CD4-positive, CD25-positive, alpha-beta regulatory T cell (primary cell): ENCODE measurements at regions not wholly inside any gene's neighbourhood (a gene's known extent, or its start where the extent isn't known, plus 50 kb on each side); places are given as distances from the start of the nearest gene placed in this dataset.

ENCODE experiments used
- ATAC-seq, 2 donors: fragments of 150-1000 bp; cut with Tn5 transposase; one replicate each; pipeline ENCODE4 v1.10.0; 2021; ENCODE audit warnings: low read depth in 2 of 2, moderate number of reproducible peaks in 2 of 2, moderate library complexity in 1 of 2
- DNase-seq, 3 donors: peaks; one replicate each; pipeline versions ENCODE4 v3.0.0 to v3.0.0-alpha.2; 2012 to 2022; ENCODE audit warnings: mixed read lengths in 1 of 3
- H3K27ac ChIP-seq: one replicate; pipeline ENCODE4 v1.7.0; 2013; ENCODE audit warnings: mild to moderate bottlenecking, low read length; ENCODE audit not compliant: insufficient read depth, poor library complexity, severe bottlenecking
- H3K27me3 ChIP-seq: one replicate; pipeline ENCODE4 v1.7.0; 2013; ENCODE audit warnings: low read length; ENCODE audit not compliant: control insufficient read depth, insufficient read depth
- H3K36me3 ChIP-seq: one replicate; pipeline ENCODE4 v1.7.0; 2013; ENCODE audit warnings: mild to moderate bottlenecking, low read length, moderate library complexity; ENCODE audit not compliant: control insufficient read depth, insufficient read depth
- H3K4me1 ChIP-seq: 2 replicates; pipeline ENCODE4 v1.7.0; 2013; ENCODE audit warnings: mild to moderate bottlenecking, low read length; ENCODE audit not compliant: insufficient read depth, control insufficient read depth, poor library complexity, severe bottlenecking
- H3K4me3 ChIP-seq: one replicate; pipeline ENCODE4 v1.7.0; 2013; ENCODE audit warnings: low read depth, mild to moderate bottlenecking, low read length, moderate library complexity
- H3K9me3 ChIP-seq, 2 experiments: 1 replicate in 1 of 2; 2 replicates in 1 of 2; pipeline ENCODE4 v1.7.0; 2013; ENCODE audit warnings: low read length in 2 of 2, mild to moderate bottlenecking in 1 of 2, moderate library complexity in 1 of 2; ENCODE audit not compliant: control insufficient read depth in 2 of 2
- H3K27ac Mint-ChIP-seq, 3 donors: one replicate each; pipeline ENCODE4 v1.8.0; 2020 to 2022; ENCODE audit warnings: mild to moderate bottlenecking in 3 of 3, mixed read lengths in 3 of 3, moderate library complexity in 2 of 3
- H3K27me3 Mint-ChIP-seq: one replicate; pipeline ENCODE4 v1.8.0; 2022; ENCODE audit warnings: mild to moderate bottlenecking, mixed read lengths
- H3K36me3 Mint-ChIP-seq: one replicate; pipeline ENCODE4 v1.8.0; 2020; ENCODE audit warnings: mixed read lengths
- H3K4me1 Mint-ChIP-seq, 4 donors: one replicate each; pipeline ENCODE4 v1.8.0; 2020 to 2022; ENCODE audit warnings: mixed read lengths in 4 of 4, mild to moderate bottlenecking in 1 of 4
- H3K4me3 Mint-ChIP-seq, 4 donors: one replicate each; pipeline ENCODE4 v1.8.0; 2020 to 2022; ENCODE audit warnings: mild to moderate bottlenecking in 4 of 4, mixed read lengths in 4 of 4, moderate library complexity in 3 of 4
- H3K9me3 Mint-ChIP-seq, 7 donors: one replicate each; pipeline ENCODE4 v1.8.0; 2020 to 2022; ENCODE audit warnings: mixed read lengths in 7 of 7, mild to moderate bottlenecking in 3 of 7, moderate library complexity in 2 of 7

DNA sequence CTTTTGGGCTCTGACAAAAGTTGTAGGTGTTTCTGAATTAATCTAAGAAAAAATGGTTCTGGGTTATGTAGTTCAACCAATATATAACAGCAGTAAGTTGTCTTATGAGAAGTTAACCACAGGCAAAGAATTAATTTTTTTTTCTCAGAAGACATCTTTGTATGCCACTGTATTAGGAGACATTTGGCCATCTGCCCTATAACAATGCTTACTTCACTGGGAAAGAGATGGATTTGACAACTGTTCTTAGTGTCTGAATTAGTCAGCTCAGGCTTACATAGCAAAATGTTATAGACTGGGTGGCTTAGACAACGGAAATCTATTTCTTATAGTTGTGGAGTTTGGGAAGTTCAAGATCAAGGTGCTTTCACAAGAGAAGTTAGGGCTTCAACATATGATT is 508.1 kb downstream of the STIM2 start:
- Mint-ChIP-seq H3K4me1 (no peaks in the 10 kb centered on the region), H3K36me3 (no peaks in the 10 kb centered on the region), H3K4me3 (no peak overlapping the region), H3K9me3 (peaks cover 0 to 5% (median 0%) of the 10 kb centered on the region in 7 donors), H3K27me3 (no peaks in the 10 kb centered on the region), H3K27ac (no peak overlapping the region)
- Histone ChIP-seq H3K9me3 (no peaks in the 10 kb centered on the region), H3K27me3 (no peaks in the 10 kb centered on the region), H3K36me3 (no peaks in the 10 kb centered on the region), H3K4me1 (no peaks in the 10 kb centered on the region), H3K27ac (no peak overlapping the region), H3K4me3 (no peak overlapping the region)
- DNase-seq (no peak), ATAC-seq (no peak)

DNA sequence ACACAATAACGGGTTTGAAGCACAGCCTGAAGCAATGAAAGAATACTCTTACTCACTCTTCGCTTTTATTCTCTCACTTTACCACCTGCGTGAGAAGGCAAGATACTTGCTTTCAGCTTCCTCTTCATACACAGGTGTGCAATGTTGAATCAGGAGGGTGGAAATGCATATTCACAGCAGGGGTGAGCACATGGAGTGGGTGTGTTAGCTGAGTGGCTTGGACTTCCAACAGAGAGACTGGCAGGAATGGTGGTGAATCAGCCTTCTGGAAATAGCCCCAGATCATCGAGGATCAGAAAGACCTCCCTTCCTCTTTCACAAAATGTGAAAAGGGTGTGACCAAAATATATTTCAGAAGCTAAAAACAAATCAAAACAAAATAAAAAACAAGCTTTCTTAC is 521.2 kb downstream of the STIM2 start:
- no peak overlapping the region for H3K4me3 ChIP-seq
- no peaks in the 10 kb centered on the region for H3K4me1 Mint-ChIP-seq
- no peak overlapping the region for H3K27ac Mint-ChIP-seq
- peaks cover 0 to 10% (median 2%) of the 10 kb centered on the region in 7 donors for H3K9me3 Mint-ChIP-seq
- H3K27me3 ChIP-seq = no peaks in the 10 kb centered on the region
- no peak overlapping the region for H3K4me3 Mint-ChIP-seq
- no peaks in the 10 kb centered on the region for H3K9me3 ChIP-seq
- no peak for ATAC-seq
- H3K36me3 Mint-ChIP-seq = no peaks in the 10 kb centered on the region
- no peaks in the 10 kb centered on the region for H3K4me1 ChIP-seq
- no peak overlapping the region for H3K27ac ChIP-seq
- DNase-seq = no peak
- no peaks in the 10 kb centered on the region for H3K36me3 ChIP-seq
- H3K27me3 Mint-ChIP-seq = no peaks in the 10 kb centered on the region

DNA sequence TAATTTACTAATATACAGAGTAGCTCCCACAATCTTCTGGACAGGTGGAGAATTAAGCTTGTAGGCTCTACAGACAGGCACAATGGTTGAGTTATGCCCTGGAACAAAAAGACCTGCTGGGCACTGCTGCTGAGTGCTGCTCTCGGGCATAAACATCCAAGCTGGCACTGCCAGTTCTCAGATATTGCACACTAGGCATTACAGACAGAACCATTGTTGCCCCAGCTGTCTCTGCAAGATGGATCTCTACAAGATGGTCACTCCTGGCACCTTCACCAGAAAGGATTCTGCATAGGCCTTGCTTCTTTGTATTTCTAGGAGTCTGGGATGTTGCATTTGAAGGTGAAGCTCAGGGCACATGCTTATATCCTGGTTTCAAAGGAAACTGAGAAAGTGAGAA is 527.1 kb downstream of the STIM2 start:
- Histone ChIP-seq H3K4me1 (no peaks in the 10 kb centered on the region), H3K36me3 (no peaks in the 10 kb centered on the region), H3K27me3 (no peaks in the 10 kb centered on the region), H3K4me3 (no peak overlapping the region), H3K27ac (no peak overlapping the region), H3K9me3 (no peaks in the 10 kb centered on the region)
- no peak for DNase-seq
- peaks cover 0 to 6% (median 2%) of the 10 kb centered on the region in 7 donors for H3K9me3 Mint-ChIP-seq
- no peak overlapping the region for H3K27ac Mint-ChIP-seq
- H3K4me1 Mint-ChIP-seq = no peaks in the 10 kb centered on the region
- no peaks in the 10 kb centered on the region for H3K36me3 Mint-ChIP-seq
- H3K4me3 Mint-ChIP-seq = no peak overlapping the region
- H3K27me3 Mint-ChIP-seq = no peaks in the 10 kb centered on the region
- ATAC-seq = no peak

DNA sequence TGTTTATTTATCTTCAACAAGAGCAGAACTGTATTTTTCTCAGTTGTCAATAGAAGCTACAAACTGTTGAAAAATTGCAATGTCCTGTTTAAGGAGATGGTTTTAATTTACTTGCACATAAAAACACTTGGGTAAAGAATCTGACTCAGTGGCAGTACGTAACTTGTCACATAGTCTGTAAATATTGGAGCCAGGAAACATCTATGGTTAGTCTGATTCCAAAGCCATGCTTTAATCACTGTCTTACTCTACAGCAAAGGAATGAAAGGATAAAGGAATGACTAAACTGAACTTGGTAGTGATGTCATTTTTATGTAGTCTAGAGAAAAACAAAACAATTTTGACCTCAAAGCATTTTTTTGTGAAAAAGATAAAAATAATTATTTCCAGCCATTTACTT is 537.2 kb downstream of the STIM2 start:
- H3K27me3 ChIP-seq = no peaks in the 10 kb centered on the region
- H3K4me3 ChIP-seq = no peak overlapping the region
- peaks cover 0 to 27% (median 4%) of the 10 kb centered on the region in 7 donors for H3K9me3 Mint-ChIP-seq
- DNase-seq = no peak
- H3K27ac Mint-ChIP-seq = no peak overlapping the region
- H3K4me1 Mint-ChIP-seq = no peaks in the 10 kb centered on the region
- no peak for ATAC-seq
- no peaks in the 10 kb centered on the region for H3K9me3 ChIP-seq
- H3K4me3 Mint-ChIP-seq = no peak overlapping the region
- H3K27ac ChIP-seq = no peak overlapping the region
- no peaks in the 10 kb centered on the region for H3K36me3 Mint-ChIP-seq
- no peaks in the 10 kb centered on the region for H3K27me3 Mint-ChIP-seq
- no peaks in the 10 kb centered on the region for H3K4me1 ChIP-seq
- no peaks in the 10 kb centered on the region for H3K36me3 ChIP-seq

DNA sequence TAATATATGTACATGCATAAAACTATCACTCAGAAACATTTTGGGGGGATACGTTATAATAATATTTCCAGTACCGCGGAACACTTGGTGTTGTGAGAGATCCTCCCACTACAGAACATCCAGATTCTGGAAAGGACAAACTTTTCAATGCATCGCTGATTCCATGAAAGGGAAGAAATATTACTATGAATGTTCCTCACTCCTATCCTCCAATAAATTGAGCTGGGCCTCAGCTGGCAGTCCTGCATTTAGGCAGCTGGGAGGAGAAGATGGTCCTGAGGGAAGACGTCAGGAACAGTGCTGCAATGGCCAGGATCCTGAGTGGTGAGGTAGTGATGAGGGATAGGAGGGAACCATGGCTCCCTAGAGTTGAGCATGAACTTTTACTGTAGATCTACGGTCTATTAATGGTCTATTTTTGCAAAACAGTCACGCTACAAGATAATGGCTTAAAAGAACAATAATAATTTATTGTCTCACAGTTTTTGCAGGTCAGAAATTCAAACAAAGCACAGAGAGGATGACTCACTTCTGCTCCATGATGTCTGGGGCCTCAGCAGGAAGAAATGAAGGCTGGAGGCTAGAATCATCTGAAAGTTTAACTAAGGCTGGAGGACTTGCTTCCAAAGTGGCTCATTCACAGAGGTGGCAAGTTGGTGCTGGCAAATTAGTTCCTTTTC is 538.1 kb downstream of the STIM2 start:
- no peaks in the 10 kb centered on the region for H3K27me3 Mint-ChIP-seq
- Histone ChIP-seq H3K27ac (no peak overlapping the region), H3K36me3 (no peaks in the 10 kb centered on the region), H3K9me3 (no peaks in the 10 kb centered on the region), H3K27me3 (no peaks in the 10 kb centered on the region), H3K4me1 (no peaks in the 10 kb centered on the region), H3K4me3 (no peak overlapping the region)
- H3K4me3 Mint-ChIP-seq = no peak overlapping the region
- no peak for DNase-seq
- H3K27ac Mint-ChIP-seq = no peak overlapping the region
- ATAC-seq = no peak
- no peaks in the 10 kb centered on the region for H3K36me3 Mint-ChIP-seq
- H3K9me3 Mint-ChIP-seq = peaks cover 0 to 27% (median 4%) of the 10 kb centered on the region in 7 donors
- H3K4me1 Mint-ChIP-seq = no peaks in the 10 kb centered on the region

DNA sequence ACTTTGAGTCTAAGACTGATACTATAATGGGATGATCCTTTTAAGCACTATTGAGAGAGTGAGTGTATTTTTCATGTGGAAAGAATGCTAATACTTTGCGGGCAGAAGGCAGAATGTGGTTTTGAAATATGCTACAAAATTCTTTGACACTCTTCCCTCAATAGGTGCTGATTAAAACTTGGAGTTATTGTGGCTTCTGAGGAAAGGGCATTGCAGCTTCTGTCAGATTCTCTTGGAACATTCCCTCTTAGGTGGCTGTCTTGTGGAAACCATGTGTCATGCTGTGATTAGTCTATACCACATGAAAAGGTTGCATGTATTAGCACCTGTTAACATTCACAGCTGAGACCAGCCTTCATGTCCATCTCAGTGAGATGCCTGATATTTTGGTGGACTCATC is 547.0 kb downstream of the STIM2 start:
- peaks cover 2 to 19% (median 6%) of the 10 kb centered on the region in 7 donors for H3K9me3 Mint-ChIP-seq
- DNase-seq = no peak
- H3K27ac Mint-ChIP-seq = no peak overlapping the region
- Histone ChIP-seq H3K9me3 (peaks cover 0 to 10% of the 10 kb centered on the region in 2 experiments), H3K4me1 (no peaks in the 10 kb centered on the region), H3K36me3 (no peaks in the 10 kb centered on the region), H3K27me3 (no peaks in the 10 kb centered on the region), H3K27ac (no peak overlapping the region), H3K4me3 (no peak overlapping the region)
- no peak for ATAC-seq
- H3K36me3 Mint-ChIP-seq = no peaks in the 10 kb centered on the region
- H3K4me3 Mint-ChIP-seq = no peak overlapping the region
- H3K4me1 Mint-ChIP-seq = no peaks in the 10 kb centered on the region
- H3K27me3 Mint-ChIP-seq = no peaks in the 10 kb centered on the region

DNA sequence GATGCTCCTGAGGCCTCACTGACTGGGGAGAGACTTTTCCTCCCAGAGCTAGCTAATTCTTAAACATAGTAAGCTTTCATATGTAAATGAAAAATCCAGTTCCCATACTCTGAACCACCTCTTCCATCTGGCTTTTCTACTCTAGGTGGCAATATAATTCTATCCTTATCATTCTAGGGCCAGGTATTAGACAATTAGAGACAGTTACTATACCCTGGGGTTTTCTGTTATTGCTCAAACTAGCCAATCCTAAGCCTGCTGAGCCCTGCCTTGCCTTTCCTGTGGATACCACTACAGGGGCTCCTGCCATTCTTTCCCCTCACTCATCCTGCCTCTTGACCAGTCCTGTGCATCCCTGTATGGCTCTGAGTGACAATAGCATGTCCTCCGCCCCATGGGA is 552.0 kb downstream of the STIM2 start:
- Histone ChIP-seq H3K4me3 (no peak overlapping the region), H3K4me1 (no peaks in the 10 kb centered on the region), H3K27ac (no peak overlapping the region), H3K9me3 (no peaks in the 10 kb centered on the region), H3K36me3 (no peaks in the 10 kb centered on the region), H3K27me3 (no peaks in the 10 kb centered on the region)
- no peak overlapping the region for H3K4me3 Mint-ChIP-seq
- DNase-seq = no peak
- ATAC-seq = no peak
- no peaks in the 10 kb centered on the region for H3K27me3 Mint-ChIP-seq
- no peaks in the 10 kb centered on the region for H3K4me1 Mint-ChIP-seq
- peaks cover 0 to 12% (median 8%) of the 10 kb centered on the region in 7 donors for H3K9me3 Mint-ChIP-seq
- no peaks in the 10 kb centered on the region for H3K36me3 Mint-ChIP-seq
- H3K27ac Mint-ChIP-seq = no peak overlapping the region

DNA sequence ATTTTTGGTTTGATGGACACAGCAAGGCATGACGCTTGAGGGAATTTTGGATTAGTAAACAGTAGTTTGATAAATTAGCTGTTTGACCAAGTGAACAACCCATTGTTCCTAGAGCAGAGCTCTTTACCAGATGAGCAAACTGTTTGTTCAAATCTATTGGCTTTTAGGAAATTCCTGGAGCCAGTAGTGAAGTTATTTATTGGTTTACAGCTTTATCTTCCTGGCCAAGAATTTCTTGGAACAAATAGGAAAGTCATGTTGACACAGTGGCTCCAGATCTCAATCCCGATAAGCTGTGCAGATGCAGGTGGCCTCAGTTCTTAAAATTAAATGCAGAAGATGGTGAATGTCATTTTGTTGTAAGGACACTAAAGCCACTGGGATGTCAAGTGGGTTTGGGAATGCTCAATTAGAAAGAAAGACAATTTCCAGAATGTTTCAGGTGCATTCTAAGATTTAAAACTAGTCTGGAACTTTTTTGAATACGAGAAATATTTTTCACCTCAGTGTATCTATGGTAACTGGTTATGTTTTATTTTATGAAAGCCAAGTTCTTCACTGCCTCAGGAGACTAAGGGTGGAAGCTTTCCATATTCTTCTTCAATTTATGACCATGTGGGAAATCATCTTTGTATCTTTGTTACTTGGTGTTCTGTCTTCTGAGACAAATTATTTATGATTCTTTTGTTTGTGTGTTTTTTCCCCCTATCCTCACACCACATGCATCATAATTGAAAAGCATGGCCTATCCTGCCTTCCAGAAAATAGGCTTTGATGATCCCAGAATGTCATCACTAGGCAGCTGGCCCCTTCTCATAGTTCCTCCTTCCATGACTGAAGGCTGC is 554.5 kb downstream of the STIM2 start:
- Mint-ChIP-seq H3K4me3 (no peak overlapping the region), H3K36me3 (no peaks in the 10 kb centered on the region), H3K4me1 (no peaks in the 10 kb centered on the region), H3K27ac (no peak overlapping the region), H3K27me3 (no peaks in the 10 kb centered on the region), H3K9me3 (peaks cover 0 to 16% (median 11%) of the 10 kb centered on the region in 7 donors)
- H3K27me3 ChIP-seq = no peaks in the 10 kb centered on the region
- H3K9me3 ChIP-seq = no peaks in the 10 kb centered on the region
- no peak for DNase-seq
- ATAC-seq = no peak
- no peak overlapping the region for H3K27ac ChIP-seq
- no peaks in the 10 kb centered on the region for H3K4me1 ChIP-seq
- H3K4me3 ChIP-seq = no peak overlapping the region
- no peaks in the 10 kb centered on the region for H3K36me3 ChIP-seq
